Stomach (tissue), 4 donors: ENCODE measurements at regions not wholly inside any gene's neighbourhood (a gene's known extent, or its start where the extent isn't known, plus 50 kb on each side); places are given as distances from the start of the nearest gene placed in this dataset.

Source experiments
- CTCF ChIP-seq, 7 experiments: fragments of 450-650 bp in 4 of 7; fragments of 200-600 bp in 3 of 7; sonication (generic) in 3 of 7; IDR thresholded peaks; one replicate each; pipeline ENCODE4 v1.5.1; 2016 to 2019; ENCODE audit warnings: antibody characterized with exemption in 7 of 7, control low read depth in 2 of 7, mild to moderate bottlenecking in 1 of 7
- POLR2A ChIP-seq, 4 donors: fragments of 450-650 bp; IDR thresholded peaks; one replicate each; pipeline ENCODE4 v1.6.1; 2016; ENCODE audit warnings: antibody characterized with exemption in 4 of 4, control low read depth in 2 of 4, mild to moderate bottlenecking in 1 of 4, moderate library complexity in 1 of 4

GRCh38 chr7:88565401-88565800, 194.1 kb upstream of the ZNF804B start:
- TF ChIP-seq POLR2A (IDR thresholded peaks at IDR 0.05) = no peak
- TF ChIP-seq CTCF (IDR thresholded peaks at IDR 0.05) = no peak
